HG03460 (cell line): ENCODE measurements at regions not wholly inside any gene's neighbourhood (a gene's known extent, or its start where the extent isn't known, plus 50 kb on each side); places are given as distances from the start of the nearest gene placed in this dataset.
A peak's percentile ranks its signal among the peaks of the same experiment; 100 is the strongest.

ENCODE experiments used
- ATAC-seq: cut with Tn5 transposase; IDR thresholded peaks from one replicate; pipeline ENCODE4 v1.9.1; 2021; ENCODE audit not compliant: unreplicated experiment

DNA sequence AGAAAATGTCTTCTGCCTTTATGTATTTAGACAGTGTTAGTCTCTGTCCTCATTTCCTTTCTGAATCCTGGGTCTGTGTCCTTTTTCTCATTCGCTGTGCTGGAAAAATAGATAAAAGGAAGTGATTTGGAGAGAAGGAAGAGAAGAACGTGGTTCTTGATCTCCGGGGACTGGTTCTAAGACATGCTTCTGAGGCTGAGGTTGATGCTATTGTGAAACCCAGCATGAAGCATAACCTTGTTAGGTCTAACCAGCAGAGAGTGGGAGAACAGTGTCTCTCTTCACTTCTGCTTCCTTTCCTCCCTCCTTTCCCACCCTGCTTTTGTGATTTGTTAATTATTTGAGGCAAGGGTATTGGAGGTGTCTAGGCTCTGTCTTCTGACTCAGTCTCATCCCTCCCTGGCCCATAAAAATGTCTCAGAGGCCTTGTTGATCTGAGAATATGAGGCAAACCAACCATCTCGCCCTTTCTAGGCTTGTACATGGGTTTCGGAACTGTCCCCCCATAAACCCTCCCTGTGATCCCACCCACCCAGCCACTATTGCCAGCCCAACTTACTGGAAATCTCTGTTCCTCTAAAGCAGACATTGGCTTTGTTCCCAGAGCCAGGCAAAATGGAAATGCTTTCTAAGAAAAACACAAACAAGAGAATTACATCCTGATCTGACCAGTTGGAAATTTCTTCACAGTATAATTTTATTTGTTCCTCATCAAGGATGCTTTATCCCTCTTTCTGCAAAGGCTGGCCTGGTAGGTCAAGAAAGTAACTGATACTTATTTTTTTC, 360.6 kb upstream of the TNP1 start:
- ATAC-seq: no peak

DNA sequence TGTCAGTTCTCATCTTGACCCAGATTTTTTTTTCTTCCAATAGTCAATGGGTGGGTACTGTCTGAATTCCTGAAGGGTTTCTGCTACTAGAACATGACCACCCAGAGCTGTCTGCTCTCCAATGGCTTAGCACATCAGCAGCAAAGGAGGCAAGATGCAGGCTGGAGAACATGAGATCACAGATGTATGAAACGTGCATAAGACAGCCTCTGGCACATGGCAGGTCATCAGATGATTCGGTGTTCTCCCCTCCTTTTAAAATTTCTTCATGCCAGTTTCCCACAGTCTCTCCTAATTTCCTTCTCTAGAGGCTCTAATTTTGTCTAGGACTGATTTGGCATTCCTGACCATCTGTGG, 359.3 kb upstream of the TNP1 start:
- ATAC-seq: no peak

DNA sequence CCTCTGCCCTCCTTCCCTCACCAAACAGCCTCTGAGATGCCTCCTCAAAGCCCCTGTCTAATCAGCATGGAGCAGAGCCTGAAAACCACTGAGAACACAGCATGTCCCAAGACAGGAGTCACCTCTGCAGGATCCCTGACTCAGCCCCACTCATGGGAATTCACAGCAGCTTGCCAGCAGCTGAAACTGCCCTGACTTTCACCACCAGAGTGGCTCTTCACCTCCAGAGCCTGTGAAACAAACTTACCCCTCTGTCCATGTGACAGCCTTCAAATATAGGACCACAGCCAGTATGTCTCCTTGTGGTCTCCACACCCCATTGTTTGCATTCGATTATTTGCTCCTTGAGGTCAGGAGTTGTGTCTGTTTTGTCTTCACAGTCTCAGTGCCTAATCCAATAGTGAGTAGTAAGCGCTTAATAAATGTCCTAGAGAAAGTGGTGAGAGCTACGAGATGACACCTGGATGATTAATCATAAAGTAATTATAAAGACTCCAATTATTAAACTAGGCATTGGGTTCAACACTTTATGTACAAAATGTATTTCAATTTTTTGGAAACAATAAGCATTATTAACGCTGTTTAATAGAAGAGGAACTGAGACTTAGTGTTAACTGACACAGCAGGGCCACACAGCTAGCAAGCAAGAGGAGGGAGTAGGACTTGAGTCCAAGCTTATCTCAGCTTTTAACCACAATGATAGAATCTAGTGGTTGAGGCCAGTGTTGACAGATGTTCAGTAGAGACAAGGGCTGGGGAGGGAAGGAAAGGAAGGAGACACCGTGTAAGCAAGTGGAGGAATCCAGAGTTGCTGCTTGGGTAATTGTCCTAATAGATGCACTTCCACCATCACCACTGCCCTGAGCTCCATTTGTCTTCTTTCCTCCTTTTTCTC, 358.7 kb upstream of the TNP1 start:
- peak; percentile 59 for ATAC-seq

DNA sequence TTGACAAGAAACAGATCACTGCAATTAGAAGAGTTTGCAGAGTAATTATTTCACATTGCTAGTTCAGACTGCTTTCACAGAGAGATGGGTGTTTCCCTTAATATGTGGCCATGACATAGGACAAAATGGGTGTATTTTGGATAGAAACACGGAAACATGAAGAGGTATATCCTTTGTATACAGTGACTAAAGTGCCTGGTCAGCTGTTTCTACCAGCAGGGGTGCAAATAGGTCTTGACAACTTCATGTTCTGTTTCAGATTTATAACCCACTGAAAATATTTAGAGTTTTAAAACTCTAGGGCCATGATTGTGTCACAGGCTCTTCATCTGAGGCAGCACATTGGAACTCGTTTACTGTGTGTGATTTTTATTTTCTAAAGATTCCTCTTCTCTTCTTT, 357.1 kb upstream of the TNP1 start:
- ATAC-seq: no peak

DNA sequence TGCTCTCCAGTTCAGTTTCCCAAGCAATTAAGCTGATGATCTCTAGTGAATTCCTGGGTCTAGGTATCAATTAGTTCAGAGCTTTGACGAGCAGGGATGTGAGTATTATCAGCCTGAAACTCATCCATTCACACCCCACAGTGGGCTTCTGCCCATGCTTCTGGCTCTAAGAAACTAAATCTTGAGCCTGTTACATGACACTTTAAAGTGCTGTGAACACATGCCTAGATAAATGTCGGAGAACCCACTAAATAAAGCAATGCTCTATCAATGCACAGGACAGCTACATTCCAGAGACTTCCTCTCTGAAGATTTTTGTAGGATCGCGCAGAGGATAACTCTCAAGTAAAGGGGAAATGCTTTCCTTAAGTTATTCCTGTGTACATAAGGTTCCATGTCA, 356.5 kb upstream of the TNP1 start:
- ATAC-seq: no peak

DNA sequence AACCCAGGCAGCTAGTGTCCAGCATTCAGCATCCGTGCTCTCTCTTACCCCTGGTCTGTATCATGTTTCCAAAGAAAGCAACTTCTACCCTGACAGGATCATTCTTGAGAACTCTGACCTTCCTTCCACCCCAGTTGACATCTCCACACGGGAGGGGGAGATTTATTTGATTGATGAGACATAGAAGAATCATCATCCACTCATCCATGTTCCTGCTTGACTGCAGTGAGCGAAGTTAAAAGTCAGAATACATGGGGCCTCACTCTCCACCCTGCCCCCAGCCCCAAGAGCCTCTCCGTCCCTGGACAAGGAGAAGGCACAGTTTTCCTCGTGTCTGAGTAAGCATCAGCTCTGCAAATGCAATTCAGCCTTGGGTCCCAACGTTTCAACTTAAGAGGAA, 356.0 kb upstream of the TNP1 start:
- no peak for ATAC-seq

DNA sequence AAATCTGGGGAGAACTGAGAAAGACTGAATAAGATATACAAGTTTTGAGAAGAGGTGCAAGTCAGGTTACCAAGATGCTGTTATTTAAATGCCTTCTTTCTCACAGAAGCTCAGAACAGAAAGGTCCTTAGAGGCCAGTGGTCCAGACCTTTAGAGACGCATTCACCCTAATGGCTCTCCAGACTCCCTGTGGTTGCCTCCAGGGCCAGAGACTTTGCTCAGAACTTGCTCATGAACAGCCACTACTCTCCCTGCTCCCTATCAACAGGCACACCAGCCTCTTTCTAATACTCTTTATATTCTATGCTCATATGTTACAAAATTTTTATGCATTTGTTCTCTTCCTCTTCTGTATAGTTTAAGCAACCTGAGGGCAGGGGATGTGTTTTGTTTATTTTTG, 349.0 kb upstream of the TNP1 start:
- ATAC-seq: no peak

DNA sequence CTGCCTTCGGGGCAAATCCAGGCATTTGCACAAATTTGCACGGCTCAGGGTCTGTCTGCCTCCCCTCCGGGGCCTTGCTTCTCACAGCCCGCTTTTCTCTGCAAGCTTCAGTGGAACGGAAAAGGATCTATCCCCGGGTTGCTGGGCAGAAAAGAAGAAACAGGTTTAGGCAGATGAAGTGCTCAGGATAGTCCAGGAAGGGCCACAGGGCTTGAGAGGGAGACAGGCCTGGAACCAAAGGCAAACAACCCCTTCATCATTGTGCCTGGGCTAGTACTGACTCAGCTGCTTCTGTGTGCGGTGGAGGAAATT, 347.8 kb upstream of the TNP1 start:
- no peak for ATAC-seq

DNA sequence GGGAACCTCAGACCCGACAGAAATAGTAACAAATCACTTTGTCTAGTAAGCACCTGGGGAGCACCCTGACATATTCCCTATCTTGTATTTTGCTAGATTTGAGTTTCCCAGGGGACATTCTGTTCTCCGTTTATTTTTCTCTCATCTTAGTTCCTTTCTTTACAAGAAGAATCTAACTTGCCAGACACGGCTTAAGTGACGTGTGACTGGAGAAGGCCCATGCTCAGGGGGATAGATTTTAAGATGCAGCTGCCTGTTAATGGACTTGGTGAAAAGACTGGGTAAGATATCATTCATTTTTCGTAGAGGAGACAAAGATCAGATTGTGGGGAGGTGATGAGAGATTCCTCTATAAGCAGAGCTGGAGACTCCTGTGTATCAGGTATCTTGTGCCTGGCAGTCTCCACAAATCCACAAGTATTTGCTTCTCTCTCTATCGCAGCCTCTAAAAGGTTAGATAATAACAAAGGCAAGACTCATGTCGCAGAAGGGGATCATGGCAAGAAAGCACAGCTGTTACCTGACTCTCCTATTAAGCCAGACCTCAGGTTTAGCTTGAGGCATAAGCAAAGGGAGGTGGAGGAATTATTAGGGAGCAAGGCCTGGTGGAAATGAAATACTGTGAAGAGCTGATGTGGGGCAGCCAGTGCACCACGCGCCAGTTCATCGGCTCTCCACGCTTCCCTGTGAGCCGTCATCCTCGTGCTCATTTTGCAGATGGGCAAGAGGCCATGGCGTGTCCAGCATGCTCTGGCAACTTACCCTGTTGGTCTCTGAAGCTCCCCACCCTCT, 347.2 kb upstream of the TNP1 start:
- ATAC-seq: no peak

DNA sequence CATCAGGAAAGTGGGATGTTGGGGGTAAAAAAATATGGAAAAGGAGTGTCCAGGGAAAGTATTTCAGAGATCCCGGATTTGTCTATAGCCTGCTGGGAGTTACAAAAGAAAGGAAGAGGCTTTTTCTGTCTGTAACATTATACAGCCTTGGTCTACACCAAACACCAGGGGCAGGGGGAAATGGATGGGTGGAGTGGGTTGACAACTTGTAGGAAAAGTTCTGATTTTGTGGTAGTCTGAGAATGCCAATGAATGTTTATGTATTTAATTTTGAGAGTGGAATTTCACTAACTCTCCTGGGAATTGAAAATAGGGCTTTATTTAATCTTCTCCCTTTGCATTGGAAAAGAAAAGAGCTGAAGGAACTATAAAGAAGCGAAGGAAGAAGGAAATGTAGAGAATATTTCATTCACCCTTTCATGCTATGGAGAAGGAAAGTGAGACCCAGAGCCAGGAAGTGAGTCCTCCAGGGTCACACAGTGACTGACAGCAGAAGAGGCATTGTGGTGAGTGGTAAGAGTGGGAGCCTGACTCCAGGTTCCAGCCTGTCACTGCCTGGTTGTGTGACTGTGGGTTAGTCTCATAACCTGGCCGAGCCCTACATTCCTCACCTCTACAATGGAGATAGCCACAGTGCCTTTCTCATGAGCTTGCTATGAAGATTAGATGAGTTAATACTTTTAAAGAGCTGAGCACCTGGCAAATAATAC, 346.3 kb upstream of the TNP1 start:
- no peak for ATAC-seq

DNA sequence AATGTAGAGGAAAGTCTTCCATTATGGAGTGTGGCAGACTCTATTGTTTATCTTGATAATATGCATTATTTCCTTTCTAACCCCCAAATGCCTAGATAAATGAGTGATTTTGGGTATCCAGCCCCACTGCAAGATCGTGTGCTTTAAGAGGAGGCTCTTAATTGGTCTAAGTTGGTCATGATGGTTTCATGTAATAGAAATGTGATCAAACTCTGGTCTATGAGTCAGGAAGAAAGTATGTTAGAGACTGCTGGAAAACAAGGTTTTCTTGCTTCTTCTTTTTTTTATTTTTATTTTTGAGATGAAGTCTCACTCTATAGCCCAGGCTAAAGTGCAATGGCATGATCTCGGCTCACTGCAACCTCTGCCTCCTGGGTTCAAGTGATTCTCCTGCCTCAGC, 344.5 kb upstream of the TNP1 start:
- ATAC-seq: no peak

DNA sequence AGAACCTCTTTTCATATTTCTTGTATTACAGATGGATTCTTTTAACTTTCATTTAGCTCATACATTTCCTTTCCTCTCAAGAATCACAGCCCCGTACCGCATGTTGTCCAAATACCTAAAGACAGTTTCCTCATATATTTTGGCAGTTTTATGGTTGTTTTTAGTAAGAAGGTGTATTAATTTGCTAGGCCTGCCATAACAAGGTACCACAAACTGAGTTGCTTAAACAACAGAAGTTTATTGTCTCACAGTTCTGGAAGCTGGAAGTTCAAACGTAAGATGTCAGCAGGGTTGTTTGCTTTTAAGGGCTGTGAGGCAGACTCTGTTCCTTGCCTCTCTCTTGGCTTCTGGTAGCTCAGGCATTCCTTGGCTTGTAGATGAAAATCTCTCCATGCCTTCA, 343.2 kb upstream of the TNP1 start:
- no peak for ATAC-seq

DNA sequence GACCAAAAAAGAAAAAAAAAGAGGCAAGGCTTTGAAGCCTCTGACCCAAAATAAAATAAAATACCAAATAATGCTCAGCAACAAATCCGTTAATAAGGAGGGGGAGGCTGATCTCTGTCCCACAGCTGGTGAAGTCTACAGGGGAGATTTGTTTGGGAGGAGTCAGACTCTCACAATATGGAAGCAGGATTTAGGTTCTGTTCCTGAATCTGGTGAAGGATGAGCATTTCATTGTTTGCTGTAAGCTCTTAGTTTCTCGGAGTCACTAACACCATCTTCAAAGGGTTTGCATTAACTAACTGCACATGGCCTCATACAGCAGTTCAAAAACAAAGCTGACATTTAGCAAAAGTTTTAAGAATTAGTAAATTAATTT, 339.4 kb upstream of the TNP1 start:
- no peak for ATAC-seq

DNA sequence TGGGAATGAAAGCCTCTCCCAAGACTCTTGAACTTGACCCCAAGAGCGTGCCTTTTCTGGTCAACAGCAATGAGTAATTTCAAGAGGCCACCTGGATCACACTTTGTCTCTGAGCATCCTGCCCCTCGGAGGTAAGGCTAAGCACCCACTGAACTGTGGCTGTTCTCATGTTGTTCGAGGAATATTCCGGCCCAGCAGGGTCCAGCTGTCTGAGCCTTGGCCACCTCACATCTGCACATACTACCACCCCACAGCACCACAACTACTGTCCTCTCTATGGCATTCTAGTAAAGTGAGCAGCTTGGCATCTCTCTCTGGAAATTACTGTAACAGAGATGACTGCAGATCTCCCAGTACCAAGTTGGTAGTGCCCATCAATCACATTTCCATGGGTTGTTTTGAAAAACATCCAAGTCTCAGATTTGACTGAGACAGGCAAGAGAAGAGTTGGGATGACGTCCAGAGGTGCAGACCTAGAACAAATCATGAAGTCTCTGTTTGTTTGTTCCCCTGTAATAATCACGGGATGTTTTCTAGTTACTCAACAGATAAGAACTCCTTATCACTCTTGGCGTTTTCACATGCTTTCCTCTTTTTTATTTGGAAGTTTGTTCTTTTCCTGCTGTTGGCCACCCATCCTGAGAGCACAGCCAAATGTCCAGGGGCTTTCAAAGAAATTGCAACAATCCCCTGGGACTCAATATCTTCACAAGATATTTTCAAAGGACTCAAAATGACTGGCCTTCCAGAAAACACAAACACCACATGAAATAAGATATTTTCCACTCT, 336.0 kb upstream of the TNP1 start:
- no peak for ATAC-seq

DNA sequence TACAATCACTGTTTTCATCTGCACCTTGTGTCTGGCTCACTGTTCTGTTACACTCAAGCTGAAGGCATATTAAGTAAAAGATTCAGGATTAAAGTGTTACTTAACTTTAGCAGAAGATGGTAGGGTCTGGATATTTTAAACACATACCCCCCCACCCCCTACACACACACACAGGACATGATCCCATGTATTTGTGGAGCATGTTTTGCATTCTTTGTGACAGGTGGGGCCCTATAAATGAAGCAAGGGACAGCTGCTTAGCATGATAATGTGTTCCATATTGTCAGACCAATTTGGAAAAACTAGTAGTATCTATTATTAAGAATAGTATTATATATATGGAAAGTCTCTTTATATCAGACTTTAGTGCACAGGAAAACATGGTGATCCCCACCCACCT, 335.2 kb upstream of the TNP1 start:
- ATAC-seq: no peak

DNA sequence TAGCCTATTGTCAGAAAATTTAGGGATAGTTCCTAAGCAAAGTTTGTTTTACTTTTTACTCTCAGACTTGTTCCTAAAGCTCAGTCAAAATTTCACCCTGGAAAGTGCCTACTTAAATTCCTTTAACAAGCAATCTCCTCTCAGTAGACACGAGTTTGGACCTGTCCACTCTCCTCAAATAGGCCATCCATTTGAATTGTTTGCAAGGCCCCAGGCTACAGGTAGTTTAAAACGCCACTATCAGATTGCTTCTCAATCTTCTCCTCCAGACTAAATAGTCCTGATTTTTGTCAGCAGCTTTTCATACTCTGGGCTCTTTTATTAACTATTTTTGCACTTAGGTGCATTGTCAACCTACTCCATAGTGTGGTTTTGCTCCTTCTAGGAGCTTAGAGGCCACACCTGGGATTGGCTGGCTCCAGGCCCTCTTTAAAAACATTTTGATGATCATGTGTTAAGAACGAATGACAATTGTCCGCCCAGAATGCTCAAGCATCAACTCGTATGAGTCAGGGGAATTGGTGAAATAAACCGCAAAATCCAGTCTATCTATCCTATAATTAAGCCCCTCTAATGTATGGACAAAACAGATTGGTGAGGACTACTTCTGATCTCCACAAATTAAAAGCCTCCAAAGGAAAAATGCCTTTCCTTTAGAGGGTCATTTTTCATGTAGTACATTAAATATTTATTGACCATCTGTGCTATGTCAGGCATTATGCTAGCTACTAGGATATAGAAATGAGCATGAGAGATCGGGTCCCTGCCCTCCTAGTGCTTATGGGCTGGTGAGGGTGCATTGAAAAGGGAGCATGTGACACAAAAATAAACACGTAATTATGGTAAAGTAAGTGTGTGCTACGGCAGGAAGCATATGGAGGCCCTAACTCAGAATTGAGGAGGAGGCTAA, 333.8 kb upstream of the TNP1 start:
- no peak for ATAC-seq

DNA sequence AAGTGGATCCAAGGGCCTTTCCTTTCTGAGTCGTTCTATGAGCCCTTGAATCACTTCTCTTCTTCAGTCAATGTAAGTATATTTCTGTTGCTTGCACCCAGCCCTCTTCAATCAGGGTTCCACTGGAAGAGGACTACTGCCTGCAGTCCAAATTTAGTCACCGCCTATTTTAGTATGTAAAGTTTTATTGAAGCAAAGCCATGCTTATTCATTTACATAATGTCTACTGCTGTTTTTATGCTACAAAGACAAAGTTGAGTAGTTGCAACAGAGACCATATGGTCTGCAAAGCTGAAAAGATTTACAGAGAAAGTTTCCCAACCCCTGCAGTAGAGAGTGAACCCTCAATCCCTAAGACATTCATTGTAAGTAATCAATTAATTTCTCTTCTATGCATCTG, 332.5 kb upstream of the TNP1 start:
- no peak for ATAC-seq

DNA sequence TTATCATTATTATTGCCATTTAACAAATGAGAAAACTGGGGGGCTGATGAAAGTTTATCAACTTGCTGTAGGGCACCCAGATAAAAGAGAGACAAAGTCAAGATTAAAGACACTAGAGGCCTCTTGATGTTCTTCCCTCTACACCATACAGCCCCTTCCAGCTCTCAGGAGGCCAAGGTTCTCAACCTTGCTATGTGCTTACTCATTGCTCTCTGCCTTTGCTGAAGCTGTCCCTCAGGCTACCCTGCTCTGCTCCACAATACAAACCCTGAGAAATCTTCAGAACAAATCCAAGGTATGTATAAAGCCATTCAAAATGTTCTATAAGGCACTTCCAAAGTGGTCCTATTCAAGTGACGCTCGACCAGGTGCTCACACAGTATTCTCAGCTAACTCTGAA, 329.9 kb upstream of the TNP1 start:
- no peak for ATAC-seq

DNA sequence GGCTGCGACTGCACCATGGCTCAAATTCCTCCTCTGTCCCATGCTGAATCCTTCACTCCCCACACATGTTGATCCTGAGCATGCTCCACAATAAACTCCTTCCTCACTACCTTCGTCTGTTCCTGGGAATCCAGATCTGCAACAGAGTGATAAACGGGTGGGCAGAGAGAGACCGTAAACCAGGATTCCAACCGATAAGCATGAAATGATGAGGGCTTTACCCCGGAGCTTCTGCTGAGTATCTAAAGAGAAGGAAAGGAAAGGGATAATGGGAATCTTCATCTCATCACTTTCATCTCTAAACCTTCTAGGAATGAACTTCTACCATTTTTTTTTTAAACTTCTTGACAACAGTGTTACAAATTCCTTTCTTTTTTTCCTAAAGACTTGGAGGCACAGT, 329.3 kb upstream of the TNP1 start:
- ATAC-seq: no peak
